Mammary epithelial cell (primary cell): ENCODE measurements at regions not wholly inside any gene's neighbourhood (a gene's known extent, or its start where the extent isn't known, plus 50 kb on each side); places are given as distances from the start of the nearest gene placed in this dataset.

Source experiments
- EZH2 ChIP-seq: IDR thresholded peaks from 2 replicates; pipeline ENCODE4 v1.6.1; 2012; ENCODE audit warnings: low read length, inconsistent platforms, borderline replicate concordance
- TF ChIP-seq, protein P1 (sequence below), 2 donors: IDR thresholded peaks in 1 of 2; conservative IDR thresholded peaks in 1 of 2; 2 replicates each; pipeline ENCODE4 v1.5.1; 2011 to 2012; ENCODE audit warnings: inconsistent platforms in 2 of 2, low read length in 2 of 2, mild to moderate bottlenecking in 2 of 2, control low read depth in 1 of 2, low read depth in 1 of 2; ENCODE audit not compliant: insufficient read depth in 1 of 2; ENCODE audit errors: extremely low read depth in 1 of 2

DNA sequence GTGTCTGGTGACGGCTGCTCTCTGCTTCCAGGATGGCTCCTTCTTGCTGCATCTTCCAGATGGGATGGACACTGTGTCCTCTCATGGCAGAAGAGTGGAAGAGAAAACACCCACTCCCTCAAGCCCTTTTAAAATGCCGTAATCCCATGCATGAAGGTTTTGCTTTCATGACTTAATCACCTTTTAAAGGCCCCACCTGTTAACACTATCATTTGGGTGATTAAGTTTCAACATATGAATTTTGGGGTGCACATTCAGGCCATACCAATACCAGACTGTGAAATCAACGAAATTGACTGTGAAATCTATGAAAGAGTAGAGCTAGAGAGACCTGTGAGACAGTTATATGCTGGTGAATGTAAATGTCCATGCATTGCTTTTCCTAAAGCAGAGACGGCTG is 374.3 kb upstream of the CHD6 start:
- TF ChIP-seq EZH2: no peak
- TF ChIP-seq, protein P1, sequence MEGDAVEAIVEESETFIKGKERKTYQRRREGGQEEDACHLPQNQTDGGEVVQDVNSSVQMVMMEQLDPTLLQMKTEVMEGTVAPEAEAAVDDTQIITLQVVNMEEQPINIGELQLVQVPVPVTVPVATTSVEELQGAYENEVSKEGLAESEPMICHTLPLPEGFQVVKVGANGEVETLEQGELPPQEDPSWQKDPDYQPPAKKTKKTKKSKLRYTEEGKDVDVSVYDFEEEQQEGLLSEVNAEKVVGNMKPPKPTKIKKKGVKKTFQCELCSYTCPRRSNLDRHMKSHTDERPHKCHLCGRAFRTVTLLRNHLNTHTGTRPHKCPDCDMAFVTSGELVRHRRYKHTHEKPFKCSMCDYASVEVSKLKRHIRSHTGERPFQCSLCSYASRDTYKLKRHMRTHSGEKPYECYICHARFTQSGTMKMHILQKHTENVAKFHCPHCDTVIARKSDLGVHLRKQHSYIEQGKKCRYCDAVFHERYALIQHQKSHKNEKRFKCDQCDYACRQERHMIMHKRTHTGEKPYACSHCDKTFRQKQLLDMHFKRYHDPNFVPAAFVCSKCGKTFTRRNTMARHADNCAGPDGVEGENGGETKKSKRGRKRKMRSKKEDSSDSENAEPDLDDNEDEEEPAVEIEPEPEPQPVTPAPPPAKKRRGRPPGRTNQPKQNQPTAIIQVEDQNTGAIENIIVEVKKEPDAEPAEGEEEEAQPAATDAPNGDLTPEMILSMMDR (conservative IDR thresholded peaks at IDR 0.05 in 1 of 2, IDR thresholded peaks at IDR 0.05 in 1 of 2; ENCODE audit: extremely low read depth in 1 of 2, insufficient read depth in 1 of 2, low read depth in 1 of 2, low read length in 2 of 2): no peak
